ENCODE measurements at regions not wholly inside any gene's neighbourhood (a gene's known extent, or its start where the extent isn't known, plus 50 kb on each side); places are given as distances from the start of the nearest gene placed in this dataset.

DNA sequence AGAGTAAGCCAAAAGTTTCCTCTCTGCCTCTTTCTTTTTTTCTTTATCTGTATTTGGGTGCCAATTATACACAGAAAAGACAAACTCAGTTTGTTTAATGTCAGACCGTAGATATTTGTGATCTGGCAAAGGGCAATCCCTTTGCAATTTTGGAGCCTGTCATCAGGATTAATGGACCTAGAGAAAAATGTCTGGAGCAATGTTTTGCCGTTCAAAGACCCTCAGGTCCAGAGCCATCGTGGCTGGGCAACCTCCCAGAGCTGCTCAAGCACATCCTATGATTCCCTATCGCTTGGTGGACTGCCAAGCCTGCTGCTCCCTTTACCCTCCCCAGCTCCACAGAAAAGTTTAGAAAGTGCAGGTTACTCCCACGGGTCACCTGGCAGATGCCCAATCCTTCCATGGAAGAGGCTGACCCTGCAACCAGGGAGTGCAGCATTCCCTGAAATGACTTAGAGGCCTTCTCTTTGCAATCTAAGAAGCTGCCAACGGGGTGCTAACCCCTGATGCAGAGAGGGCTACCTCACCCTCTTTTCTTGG is 112.5 kb upstream of the NGF start:
- no peak for TF ChIP-seq EP300 (IDR thresholded peaks at IDR 0.05; ENCODE audit: borderline replicate concordance in 1 of 2, low read depth in 1 of 2, low read length in 1 of 2)
- TF ChIP-seq, protein P1, sequence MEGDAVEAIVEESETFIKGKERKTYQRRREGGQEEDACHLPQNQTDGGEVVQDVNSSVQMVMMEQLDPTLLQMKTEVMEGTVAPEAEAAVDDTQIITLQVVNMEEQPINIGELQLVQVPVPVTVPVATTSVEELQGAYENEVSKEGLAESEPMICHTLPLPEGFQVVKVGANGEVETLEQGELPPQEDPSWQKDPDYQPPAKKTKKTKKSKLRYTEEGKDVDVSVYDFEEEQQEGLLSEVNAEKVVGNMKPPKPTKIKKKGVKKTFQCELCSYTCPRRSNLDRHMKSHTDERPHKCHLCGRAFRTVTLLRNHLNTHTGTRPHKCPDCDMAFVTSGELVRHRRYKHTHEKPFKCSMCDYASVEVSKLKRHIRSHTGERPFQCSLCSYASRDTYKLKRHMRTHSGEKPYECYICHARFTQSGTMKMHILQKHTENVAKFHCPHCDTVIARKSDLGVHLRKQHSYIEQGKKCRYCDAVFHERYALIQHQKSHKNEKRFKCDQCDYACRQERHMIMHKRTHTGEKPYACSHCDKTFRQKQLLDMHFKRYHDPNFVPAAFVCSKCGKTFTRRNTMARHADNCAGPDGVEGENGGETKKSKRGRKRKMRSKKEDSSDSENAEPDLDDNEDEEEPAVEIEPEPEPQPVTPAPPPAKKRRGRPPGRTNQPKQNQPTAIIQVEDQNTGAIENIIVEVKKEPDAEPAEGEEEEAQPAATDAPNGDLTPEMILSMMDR (IDR thresholded peaks at IDR 0.05), result no peak
